ENCODE measurements at regions not wholly inside any gene's neighbourhood (a gene's known extent, or its start where the extent isn't known, plus 50 kb on each side); places are given as distances from the start of the nearest gene placed in this dataset.

DNA sequence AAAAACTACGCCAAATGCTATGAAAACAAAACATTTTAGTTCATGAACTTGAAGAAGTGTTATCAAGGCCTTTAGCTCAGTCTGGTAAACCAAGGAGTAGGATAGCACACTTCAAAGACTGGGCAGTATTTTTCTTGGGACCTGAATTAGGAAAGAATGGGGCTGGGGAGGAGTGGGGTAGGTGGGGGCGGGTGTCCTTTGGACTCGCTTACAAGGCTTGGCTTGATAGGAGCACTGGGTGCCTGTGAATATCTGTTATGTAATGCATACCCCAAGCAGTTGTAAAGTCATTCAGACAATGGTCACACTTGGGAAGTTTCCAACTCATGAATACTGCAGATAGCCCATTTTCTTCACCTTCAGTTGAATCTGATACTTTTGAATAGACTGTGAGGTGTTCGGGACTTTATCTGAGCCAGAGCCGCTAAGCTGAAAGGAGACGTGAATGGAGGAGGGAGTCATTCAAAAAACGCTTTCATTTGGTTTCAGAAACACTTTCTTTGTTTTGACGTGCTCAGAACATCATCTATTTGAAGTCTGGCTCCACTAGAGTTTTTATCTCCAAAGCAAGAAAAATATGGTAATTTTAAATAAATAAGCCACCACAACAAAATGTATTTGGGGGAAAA, 70.1 kb upstream of the FAM204A start:
- no peaks in the 10 kb centered on the region for H3F3A ChIP-seq (ENCODE audit: insufficient read depth)
- H3K27ac ChIP-seq (ENCODE audit: low read depth, low read length), result no peak overlapping the region
- H3K4me3 ChIP-seq (ENCODE audit: insufficient read depth, low read length, poor library complexity, severe bottlenecking), result no peak overlapping the region
- H3K79me2 ChIP-seq (ENCODE audit: insufficient read depth, low read length), result no peaks in the 10 kb centered on the region
- TF ChIP-seq, protein P1, sequence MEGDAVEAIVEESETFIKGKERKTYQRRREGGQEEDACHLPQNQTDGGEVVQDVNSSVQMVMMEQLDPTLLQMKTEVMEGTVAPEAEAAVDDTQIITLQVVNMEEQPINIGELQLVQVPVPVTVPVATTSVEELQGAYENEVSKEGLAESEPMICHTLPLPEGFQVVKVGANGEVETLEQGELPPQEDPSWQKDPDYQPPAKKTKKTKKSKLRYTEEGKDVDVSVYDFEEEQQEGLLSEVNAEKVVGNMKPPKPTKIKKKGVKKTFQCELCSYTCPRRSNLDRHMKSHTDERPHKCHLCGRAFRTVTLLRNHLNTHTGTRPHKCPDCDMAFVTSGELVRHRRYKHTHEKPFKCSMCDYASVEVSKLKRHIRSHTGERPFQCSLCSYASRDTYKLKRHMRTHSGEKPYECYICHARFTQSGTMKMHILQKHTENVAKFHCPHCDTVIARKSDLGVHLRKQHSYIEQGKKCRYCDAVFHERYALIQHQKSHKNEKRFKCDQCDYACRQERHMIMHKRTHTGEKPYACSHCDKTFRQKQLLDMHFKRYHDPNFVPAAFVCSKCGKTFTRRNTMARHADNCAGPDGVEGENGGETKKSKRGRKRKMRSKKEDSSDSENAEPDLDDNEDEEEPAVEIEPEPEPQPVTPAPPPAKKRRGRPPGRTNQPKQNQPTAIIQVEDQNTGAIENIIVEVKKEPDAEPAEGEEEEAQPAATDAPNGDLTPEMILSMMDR (IDR thresholded peaks at IDR 0.05; ENCODE audit: insufficient read depth, low read length, poor library complexity, severe bottlenecking), result no peak
- no peak for TF ChIP-seq EZH2phosphoT487 (conservative IDR thresholded peaks at IDR 0.05; ENCODE audit: low read length)
- no peak overlapping the region for H3K9ac ChIP-seq (ENCODE audit: low read length)
- H3K27me3 ChIP-seq (ENCODE audit: low read length), result no peaks in the 10 kb centered on the region
- no peaks in the 10 kb centered on the region for H3K9me3 ChIP-seq (ENCODE audit: insufficient read depth, low read length)
- no peaks in the 10 kb centered on the region for H3K36me3 ChIP-seq (ENCODE audit: low read length)
- H2AFZ ChIP-seq (ENCODE audit: low read depth, low read length, severe bottlenecking), result no peak overlapping the region
- no peak overlapping the region for H3K4me2 ChIP-seq (ENCODE audit: low read depth, low read length, poor library complexity, severe bottlenecking)
- no peaks in the 10 kb centered on the region for H4K20me1 ChIP-seq (ENCODE audit: low read depth, low read length)
- no peaks in the 10 kb centered on the region for H3K9me2 ChIP-seq (replicated peaks; ENCODE audit: insufficient read depth, low read length)

DNA sequence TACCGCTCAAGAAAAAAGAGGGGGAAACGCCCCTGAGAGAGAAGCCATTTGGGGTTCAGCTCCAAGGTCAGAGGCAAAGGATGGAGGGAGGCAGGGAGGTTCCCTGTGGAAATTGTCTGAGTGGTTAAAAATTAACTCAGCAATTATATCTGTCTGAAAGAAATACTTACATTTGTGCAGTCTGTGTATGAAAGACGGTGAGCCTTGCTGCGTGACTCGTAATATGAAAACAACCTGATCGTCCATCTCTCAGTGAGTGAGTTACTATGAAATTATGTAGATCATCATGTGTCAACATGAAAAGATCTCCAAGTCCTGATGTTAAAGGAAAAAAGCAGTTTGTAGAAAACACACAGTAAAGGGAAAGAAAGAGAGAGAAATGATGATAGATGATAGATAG, 67.2 kb upstream of the FAM204A start:
- TF ChIP-seq, protein P1 (IDR thresholded peaks at IDR 0.05; ENCODE audit: insufficient read depth, low read length, poor library complexity, severe bottlenecking), result no peak
- Histone ChIP-seq H3F3A (ENCODE audit: insufficient read depth) (no peaks in the 10 kb centered on the region), H3K27me3 (ENCODE audit: low read length) (no peaks in the 10 kb centered on the region), H3K9me3 (ENCODE audit: insufficient read depth, low read length) (no peaks in the 10 kb centered on the region), H3K4me2 (ENCODE audit: low read depth, low read length, poor library complexity, severe bottlenecking) (no peak overlapping the region), H3K79me2 (ENCODE audit: insufficient read depth, low read length) (no peaks in the 10 kb centered on the region), H3K9ac (ENCODE audit: low read length) (no peak overlapping the region), H3K4me3 (ENCODE audit: insufficient read depth, low read length, poor library complexity, severe bottlenecking) (no peak overlapping the region), H4K20me1 (ENCODE audit: low read depth, low read length) (no peaks in the 10 kb centered on the region), H3K27ac (ENCODE audit: low read depth, low read length) (no peak overlapping the region), H3K36me3 (ENCODE audit: low read length) (no peaks in the 10 kb centered on the region), H3K9me2 (replicated peaks; ENCODE audit: insufficient read depth, low read length) (no peaks in the 10 kb centered on the region), H2AFZ (ENCODE audit: low read depth, low read length, severe bottlenecking) (no peak overlapping the region)

DNA sequence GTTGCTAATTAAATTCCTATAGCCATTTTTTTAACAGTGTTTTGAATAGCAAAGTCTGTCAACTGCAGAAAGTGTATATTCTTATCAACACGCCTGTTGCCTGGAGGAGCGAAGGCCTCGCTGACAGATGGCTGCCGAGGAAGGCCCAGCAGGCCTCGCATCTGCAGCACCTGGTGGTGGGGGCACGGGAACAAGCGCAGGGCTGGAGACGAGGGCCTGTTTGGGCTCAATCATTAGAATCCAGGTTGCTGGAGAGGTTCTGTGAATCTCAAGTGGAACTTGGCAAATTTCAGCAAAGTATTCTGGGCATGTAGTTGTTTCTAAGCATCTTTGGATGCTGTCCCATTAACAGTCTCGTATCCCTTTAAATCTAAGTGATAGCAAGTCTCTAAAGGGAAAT, 66.1 kb upstream of the FAM204A start:
- no peaks in the 10 kb centered on the region for H3K27me3 ChIP-seq (ENCODE audit: low read length)
- no peaks in the 10 kb centered on the region for H3K9me3 ChIP-seq (ENCODE audit: insufficient read depth, low read length)
- H3K9me2 ChIP-seq (replicated peaks; ENCODE audit: insufficient read depth, low read length), result no peaks in the 10 kb centered on the region
- H3K4me3 ChIP-seq (ENCODE audit: insufficient read depth, low read length, poor library complexity, severe bottlenecking), result no peak overlapping the region
- no peaks in the 10 kb centered on the region for H4K20me1 ChIP-seq (ENCODE audit: low read depth, low read length)
- H2AFZ ChIP-seq (ENCODE audit: low read depth, low read length, severe bottlenecking), result no peak overlapping the region
- no peaks in the 10 kb centered on the region for H3K36me3 ChIP-seq (ENCODE audit: low read length)
- no peak for TF ChIP-seq EZH2phosphoT487 (conservative IDR thresholded peaks at IDR 0.05; ENCODE audit: low read length)
- TF ChIP-seq, protein P1 (IDR thresholded peaks at IDR 0.05; ENCODE audit: insufficient read depth, low read length, poor library complexity, severe bottlenecking), result no peak
- no peak overlapping the region for H3K4me2 ChIP-seq (ENCODE audit: low read depth, low read length, poor library complexity, severe bottlenecking)
- H3F3A ChIP-seq (ENCODE audit: insufficient read depth), result no peaks in the 10 kb centered on the region
- no peaks in the 10 kb centered on the region for H3K79me2 ChIP-seq (ENCODE audit: insufficient read depth, low read length)
- H3K27ac ChIP-seq (ENCODE audit: low read depth, low read length), result no peak overlapping the region
- no peak overlapping the region for H3K9ac ChIP-seq (ENCODE audit: low read length)
